IMR-90 (cell line): ENCODE measurements at regions not wholly inside any gene's neighbourhood (a gene's known extent, or its start where the extent isn't known, plus 50 kb on each side); places are given as distances from the start of the nearest gene placed in this dataset.

ENCODE experiments used
- ATAC-seq: fragments of 200-7000 bp; cut with Tn5 transposase; 2 replicates; pipeline ENCODE4 v1.9.1; 2020; ENCODE audit warnings: low read depth, mild to moderate bottlenecking, moderate library complexity
- BruUV-seq: library from RNA; stranded (reverse); fragments of 400-500 nt; replicated peaks from 2 replicates; lab custom pipeline; 2021; lab: Mats Ljungman, UMichigan
- CTCF ChIA-PET: fragments of 300-600 bp; formaldehyde crosslinking; extraction: SDS; loops from one replicate; lab custom pipeline; 2021; ENCODE audit warnings: antibody characterized with exemption; lab: Yijun Ruan, JAX
- POLR2A ChIA-PET: fragments of 300-600 bp; sonication (Branson Sonifier 250); formaldehyde crosslinking; loops from one replicate; lab custom pipeline; 2022; ENCODE audit warnings: antibody characterized with exemption; ENCODE audit not compliant: unreplicated experiment; lab: Charles Lee
- DNase-seq: peaks from one replicate; pipeline ENCODE4 v3.0.0; 2013
- H2AFZ ChIP-seq: replicated peaks from 2 replicates; pipeline ENCODE3; 2013; ENCODE audit warnings: low read length, mild to moderate bottlenecking; ENCODE audit not compliant: poor library complexity
- H2AK5ac ChIP-seq: 2 replicates; pipeline ENCODE4 v1.6.1; 2013; ENCODE audit warnings: low read depth, low read length, inconsistent platforms
- H2AK9ac ChIP-seq: replicated peaks from 2 replicates; pipeline ENCODE3; 2013; ENCODE audit warnings: mild to moderate bottlenecking, low read depth, low read length, moderate library complexity; ENCODE audit not compliant: poor library complexity
- H2BK120ac ChIP-seq: 2 replicates; pipeline ENCODE4 v1.6.1; 2013; ENCODE audit warnings: low read depth, low read length, inconsistent platforms
- H2BK15ac ChIP-seq: 3 replicates; pipeline ENCODE4 v1.6.1; 2013; ENCODE audit warnings: low read depth, low read length, inconsistent platforms
- H2BK20ac ChIP-seq: 2 replicates; pipeline ENCODE4 v1.6.1; 2013; ENCODE audit warnings: low read depth, mild to moderate bottlenecking, inconsistent platforms, low read length, moderate library complexity
- H2BK5ac ChIP-seq: 2 replicates; pipeline ENCODE4 v1.6.1; 2013; ENCODE audit warnings: mild to moderate bottlenecking, low read depth, low read length, inconsistent platforms; ENCODE audit not compliant: poor library complexity, severe bottlenecking
- H3K14ac ChIP-seq: replicated peaks from 2 replicates; pipeline ENCODE4 v1.6.1; 2013; ENCODE audit warnings: low read depth, low read length, inconsistent platforms
- H3K18ac ChIP-seq: 2 replicates; pipeline ENCODE4 v1.6.1; 2013; ENCODE audit warnings: low read depth, low read length, control low read depth
- H3K23ac ChIP-seq: 2 replicates; pipeline ENCODE4 v1.6.1; 2013; ENCODE audit warnings: low read depth, low read length, inconsistent platforms
- H3K27ac ChIP-seq: 2 replicates; pipeline ENCODE4 v1.5.1; 2013; ENCODE audit warnings: mild to moderate bottlenecking, control low read depth, low read length; ENCODE audit not compliant: insufficient read depth
- H3K27me3 ChIP-seq: 2 replicates; pipeline ENCODE4 v1.6.1; 2013; ENCODE audit warnings: low read length; ENCODE audit not compliant: control insufficient read depth, insufficient read depth
- H3K36me3 ChIP-seq: 2 replicates; pipeline ENCODE4 v1.6.1; 2013; ENCODE audit warnings: low read length, mixed read lengths; ENCODE audit not compliant: control insufficient read depth, insufficient read depth
- H3K4ac ChIP-seq: 2 replicates; pipeline ENCODE4 v1.6.1; 2013; ENCODE audit warnings: low read depth, low read length, inconsistent platforms
- H3K4me1 ChIP-seq: 2 replicates; pipeline ENCODE4 v1.6.1; 2013; ENCODE audit warnings: low read length, mixed read lengths; ENCODE audit not compliant: control insufficient read depth, insufficient read depth
- H3K4me2 ChIP-seq: 2 replicates; pipeline ENCODE4 v1.6.1; 2013; ENCODE audit warnings: low read depth, mild to moderate bottlenecking, control low read depth, low read length, moderate library complexity
- H3K4me3 ChIP-seq: 2 replicates; pipeline ENCODE4 v1.5.1; 2013; ENCODE audit warnings: low read depth, mild to moderate bottlenecking, control low read depth, low read length, moderate library complexity; ENCODE audit not compliant: insufficient read depth
- H3K56ac ChIP-seq: 2 replicates; pipeline ENCODE4 v1.6.1; 2013; ENCODE audit warnings: low read length, inconsistent platforms; ENCODE audit not compliant: insufficient read depth; ENCODE audit errors: extremely low read depth
- H3K79me1 ChIP-seq, 2 experiments: 2 replicates each; pipeline ENCODE4 v1.6.1; 2013; ENCODE audit warnings: low read length in 2 of 2, inconsistent platforms in 1 of 2, low read depth in 1 of 2
- H3K9ac ChIP-seq: 2 replicates; pipeline ENCODE4 v1.6.1; 2013; ENCODE audit warnings: low read depth, low read length, control low read depth
- H3K9me1 ChIP-seq: 2 replicates; pipeline ENCODE4 v1.6.1; 2013; ENCODE audit warnings: low read length, inconsistent platforms; ENCODE audit not compliant: insufficient read depth
- H3K9me3 ChIP-seq: 2 replicates; pipeline ENCODE4 v1.6.1; 2013; ENCODE audit warnings: low read length; ENCODE audit not compliant: control insufficient read depth, insufficient read depth
- H4K20me1 ChIP-seq: 2 replicates; pipeline ENCODE4 v1.6.1; 2013; ENCODE audit warnings: low read length, inconsistent platforms; ENCODE audit not compliant: insufficient read depth
- H4K5ac ChIP-seq: 2 replicates; pipeline ENCODE4 v1.6.1; 2013; ENCODE audit warnings: mild to moderate bottlenecking, low read depth, low read length, control low read depth
- H4K8ac ChIP-seq, 2 experiments: 2 replicates each; pipeline ENCODE4 v1.6.1; 2013; ENCODE audit warnings: low read depth in 2 of 2, low read length in 2 of 2, control low read depth in 1 of 2, inconsistent platforms in 1 of 2
- H4K91ac ChIP-seq: 2 replicates; pipeline ENCODE4 v1.6.1; 2013; ENCODE audit warnings: low read depth, low read length, inconsistent platforms; ENCODE audit not compliant: insufficient read depth
- BHLHE40 ChIP-seq: fragments of 150-350 bp; IDR thresholded peaks from 2 replicates; pipeline ENCODE4 v1.6.1; 2016; ENCODE audit warnings: mild to moderate bottlenecking, low read depth, low read length
- CHD1 ChIP-seq: IDR thresholded peaks from 2 replicates; pipeline ENCODE4 v1.6.1; 2012; ENCODE audit warnings: low read depth, low read length, improper control_type of control experiment
- ELK1 ChIP-seq: fragments of 150-350 bp; IDR thresholded peaks from 2 replicates; pipeline ENCODE4 v1.6.1; 2016; ENCODE audit warnings: low read depth, mild to moderate bottlenecking, low read length, moderate library complexity, borderline replicate concordance
- MAFK ChIP-seq: IDR thresholded peaks from 2 replicates; pipeline ENCODE4 v1.6.1; 2012; ENCODE audit warnings: low read depth, low read length, improper control_type of control experiment
- MAZ ChIP-seq: IDR thresholded peaks from 2 replicates; pipeline ENCODE4 v1.6.1; 2012; ENCODE audit warnings: low read depth, mild to moderate bottlenecking, low read length, improper control_type of control experiment, moderate library complexity, borderline replicate concordance
- MXI1 ChIP-seq: IDR thresholded peaks from 2 replicates; pipeline ENCODE4 v1.6.1; 2012; ENCODE audit warnings: low read depth, mild to moderate bottlenecking, low read length, moderate library complexity, borderline replicate concordance
- RAD21 ChIP-seq: IDR thresholded peaks from 2 replicates; pipeline ENCODE4 v1.6.1; 2012; ENCODE audit warnings: low read length, improper control_type of control experiment
- RFX5 ChIP-seq: IDR thresholded peaks from 2 replicates; pipeline ENCODE4 v1.8.0; 2012; ENCODE audit warnings: low read depth, mild to moderate bottlenecking, low read length, moderate library complexity
- SMC3 ChIP-seq: fragments of 150-350 bp; IDR thresholded peaks from 2 replicates; pipeline ENCODE4 v1.6.1; 2016; ENCODE audit warnings: low read depth, mild to moderate bottlenecking, antibody characterized with exemption, low read length, moderate library complexity
- WGBS, 2 experiments: methylation state at CpG; one replicate each; pipeline versions ENCODE4 v1.1.5 to v1.1.7; 2013; ENCODE audit warnings: missing lambda C conversion rate in 2 of 2; ENCODE audit not compliant: insufficient read length in 1 of 2; ENCODE audit errors: extremely low coverage in 2 of 2; 5-methylcytosine and 5-hydroxymethylcytosine counted together
- dilution Hi-C: fragments of 300-500 bp; cut with HindIII; formaldehyde crosslinking; loops from one replicate; pipeline ENCODE4 v1.14.3; 2018; ENCODE audit warnings: low sequenced_read_pairs; ENCODE audit not compliant: unreplicated experiment
- in situ Hi-C: fragments of 300-500 bp; cut with MboI; formaldehyde crosslinking; loops from 3 replicates; pipeline ENCODE4 v1.14.3; 2019; ENCODE audit warnings: low sequenced_read_pairs, inconsistent platforms, mixed read lengths
- intact Hi-C: fragments of 100-400 bp; cut with micrococcal nuclease; formaldehyde crosslinking; loops from 2 replicates; pipeline ENCODE4 v1.10.0; 2022
- TF ChIP-seq, protein P1 (sequence below): fragments of 150-350 bp; IDR thresholded peaks from 2 replicates; pipeline ENCODE4 v1.6.1; 2017; ENCODE audit warnings: mild to moderate bottlenecking, antibody characterized with exemption, low read length, low read depth

DNA sequence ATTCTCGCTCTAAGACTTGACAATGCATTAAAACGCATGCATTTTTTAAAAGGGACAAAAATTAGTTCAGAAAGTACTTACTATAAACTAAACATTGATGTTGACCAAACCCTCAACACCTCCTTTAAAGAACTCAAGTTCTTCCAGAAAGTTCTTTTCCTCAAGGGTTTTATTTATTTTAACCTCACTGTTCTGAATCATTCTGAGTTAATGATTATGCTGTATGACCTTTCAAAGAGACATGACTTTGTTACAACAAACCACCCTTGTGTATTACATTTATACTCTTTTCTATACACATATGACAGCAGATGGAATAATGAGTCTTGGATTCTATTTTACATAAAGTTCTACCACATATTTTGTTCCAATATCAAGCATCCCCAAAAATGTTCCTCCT, 139.8 kb upstream of the CCDC150 start:
- Histone ChIP-seq H2AK5ac (no peak overlapping the region), H3K9me3 (peaks cover 4% of the 10 kb centered on the region), H2BK20ac (no peak overlapping the region), H3K79me1 (no peaks in the 10 kb centered on the region), H3K4ac (no peak overlapping the region), H3K4me3 (no peak overlapping the region), H3K27me3 (no peaks in the 10 kb centered on the region), H3K9me1 (no peaks in the 10 kb centered on the region), H3K9ac (no peak overlapping the region), H3K56ac (no peak overlapping the region), H3K18ac (no peak overlapping the region), H2AK9ac (no peak overlapping the region), H2BK15ac (no peak overlapping the region), H2AFZ (no peak overlapping the region), H3K14ac (no peak overlapping the region), H4K5ac (no peak overlapping the region), H2BK120ac (no peak overlapping the region), H4K8ac (no peak overlapping the region), H3K4me2 (no peak overlapping the region), H3K4me1 (no peaks in the 10 kb centered on the region), H2BK5ac (no peak overlapping the region), H3K27ac (no peak overlapping the region), H4K91ac (no peak overlapping the region), H3K36me3 (no peaks in the 10 kb centered on the region), H3K23ac (no peak overlapping the region), H4K20me1 (no peaks in the 10 kb centered on the region)
- ChIA-PET CTCF (no interaction called here), POLR2A (no interaction called here)
- ATAC-seq (no peak), DNase-seq (no peak)
- no TSS peak for BruUV-seq
- TF ChIP-seq, protein P1, sequence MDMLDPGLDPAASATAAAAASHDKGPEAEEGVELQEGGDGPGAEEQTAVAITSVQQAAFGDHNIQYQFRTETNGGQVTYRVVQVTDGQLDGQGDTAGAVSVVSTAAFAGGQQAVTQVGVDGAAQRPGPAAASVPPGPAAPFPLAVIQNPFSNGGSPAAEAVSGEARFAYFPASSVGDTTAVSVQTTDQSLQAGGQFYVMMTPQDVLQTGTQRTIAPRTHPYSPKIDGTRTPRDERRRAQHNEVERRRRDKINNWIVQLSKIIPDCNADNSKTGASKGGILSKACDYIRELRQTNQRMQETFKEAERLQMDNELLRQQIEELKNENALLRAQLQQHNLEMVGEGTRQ = no peak
- no peak for TF ChIP-seq SMC3
- no peak for TF ChIP-seq RAD21
- TF ChIP-seq BHLHE40 = no peak
- no peak for TF ChIP-seq MAFK
- no peak for TF ChIP-seq ELK1
- TF ChIP-seq RFX5 = no peak
- no peak for TF ChIP-seq CHD1
- no peak for TF ChIP-seq MAZ
- TF ChIP-seq MXI1 = no peak
- intact Hi-C loops (no loop called here), dilution Hi-C loops (no loop called here), in situ Hi-C loops (no loop called here)
- WGBS, 2 experiments = no CpG with 5 or more reads among the region's 2 CpGs
